Ovary (tissue), 3 donors: ENCODE measurements at regions not wholly inside any gene's neighbourhood (a gene's known extent, or its start where the extent isn't known, plus 50 kb on each side); places are given as distances from the start of the nearest gene placed in this dataset.
"Not testable (repeated sequence)": the region's sequence is repeated elsewhere in the genome, so short reads cannot be mapped to it uniquely, and the experiment has no call there.

Experiments
- CTCF ChIP-seq, 3 donors: fragments of 450-650 bp in 2 of 3; fragments of 200-600 bp in 1 of 3; IDR thresholded peaks; one replicate each; pipeline versions ENCODE4 v1.5.1 to v1.8.0; 2016 to 2022; ENCODE audit warnings: antibody characterized with exemption in 3 of 3, mild to moderate bottlenecking in 1 of 3
- POLR2A ChIP-seq: fragments of 450-650 bp; IDR thresholded peaks from one replicate; pipeline ENCODE4 v1.6.1; 2017; ENCODE audit warnings: antibody characterized with exemption, mild to moderate bottlenecking, moderate library complexity
- donor health status: DM: no; HTN: no; CAD: no.

DNA sequence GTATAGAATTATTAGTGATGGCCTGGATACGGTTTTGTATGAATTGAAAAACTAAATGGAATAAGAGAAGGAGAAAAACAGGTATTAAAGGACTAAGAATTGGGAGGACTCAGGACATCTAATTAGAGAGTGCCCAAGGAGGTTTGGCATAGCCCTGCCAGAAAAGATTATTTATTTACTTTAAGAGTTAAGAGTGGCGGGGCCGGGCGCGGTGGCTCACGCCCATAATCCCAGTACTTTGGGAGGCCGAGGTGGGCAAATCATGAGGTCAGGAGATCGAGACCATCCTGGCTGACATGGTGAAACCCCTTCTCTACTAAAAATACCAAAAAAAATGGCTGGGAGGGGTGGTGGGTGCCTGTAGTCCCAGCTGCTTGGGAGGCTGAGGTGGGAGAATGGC is 115.2 kb upstream of the KCNJ3 start:
- not testable (repeated sequence) for TF ChIP-seq POLR2A; CTCF (IDR thresholded peaks at IDR 0.05)
